IMR-90 (cell line): ENCODE measurements at regions not wholly inside any gene's neighbourhood (a gene's known extent, or its start where the extent isn't known, plus 50 kb on each side); places are given as distances from the start of the nearest gene placed in this dataset.

Source experiments
- ATAC-seq: fragments of 200-7000 bp; cut with Tn5 transposase; 2 replicates; pipeline ENCODE4 v1.9.1; 2020; ENCODE audit warnings: low read depth, mild to moderate bottlenecking, moderate library complexity
- BruUV-seq: library from RNA; stranded (reverse); fragments of 400-500 nt; replicated peaks from 2 replicates; lab custom pipeline; 2021; lab: Mats Ljungman, UMichigan
- CTCF ChIA-PET: fragments of 300-600 bp; formaldehyde crosslinking; extraction: SDS; loops from one replicate; lab custom pipeline; 2021; ENCODE audit warnings: antibody characterized with exemption; lab: Yijun Ruan, JAX
- POLR2A ChIA-PET: fragments of 300-600 bp; sonication (Branson Sonifier 250); formaldehyde crosslinking; loops from one replicate; lab custom pipeline; 2022; ENCODE audit warnings: antibody characterized with exemption; ENCODE audit not compliant: unreplicated experiment; lab: Charles Lee
- DNase-seq: peaks from one replicate; pipeline ENCODE4 v3.0.0; 2013
- H2AFZ ChIP-seq: replicated peaks from 2 replicates; pipeline ENCODE3; 2013; ENCODE audit warnings: low read length, mild to moderate bottlenecking; ENCODE audit not compliant: poor library complexity
- H2AK5ac ChIP-seq: 2 replicates; pipeline ENCODE4 v1.6.1; 2013; ENCODE audit warnings: low read depth, low read length, inconsistent platforms
- H2AK9ac ChIP-seq: replicated peaks from 2 replicates; pipeline ENCODE3; 2013; ENCODE audit warnings: mild to moderate bottlenecking, low read depth, low read length, moderate library complexity; ENCODE audit not compliant: poor library complexity
- H2BK120ac ChIP-seq: 2 replicates; pipeline ENCODE4 v1.6.1; 2013; ENCODE audit warnings: low read depth, low read length, inconsistent platforms
- H2BK15ac ChIP-seq: 3 replicates; pipeline ENCODE4 v1.6.1; 2013; ENCODE audit warnings: low read depth, low read length, inconsistent platforms
- H2BK20ac ChIP-seq: 2 replicates; pipeline ENCODE4 v1.6.1; 2013; ENCODE audit warnings: low read depth, mild to moderate bottlenecking, inconsistent platforms, low read length, moderate library complexity
- H2BK5ac ChIP-seq: 2 replicates; pipeline ENCODE4 v1.6.1; 2013; ENCODE audit warnings: mild to moderate bottlenecking, low read depth, low read length, inconsistent platforms; ENCODE audit not compliant: poor library complexity, severe bottlenecking
- H3K14ac ChIP-seq: replicated peaks from 2 replicates; pipeline ENCODE4 v1.6.1; 2013; ENCODE audit warnings: low read depth, low read length, inconsistent platforms
- H3K18ac ChIP-seq: 2 replicates; pipeline ENCODE4 v1.6.1; 2013; ENCODE audit warnings: low read depth, low read length, control low read depth
- H3K23ac ChIP-seq: 2 replicates; pipeline ENCODE4 v1.6.1; 2013; ENCODE audit warnings: low read depth, low read length, inconsistent platforms
- H3K27ac ChIP-seq: 2 replicates; pipeline ENCODE4 v1.5.1; 2013; ENCODE audit warnings: mild to moderate bottlenecking, control low read depth, low read length; ENCODE audit not compliant: insufficient read depth
- H3K27me3 ChIP-seq: 2 replicates; pipeline ENCODE4 v1.6.1; 2013; ENCODE audit warnings: low read length; ENCODE audit not compliant: control insufficient read depth, insufficient read depth
- H3K36me3 ChIP-seq: 2 replicates; pipeline ENCODE4 v1.6.1; 2013; ENCODE audit warnings: low read length, mixed read lengths; ENCODE audit not compliant: control insufficient read depth, insufficient read depth
- H3K4ac ChIP-seq: 2 replicates; pipeline ENCODE4 v1.6.1; 2013; ENCODE audit warnings: low read depth, low read length, inconsistent platforms
- H3K4me1 ChIP-seq: 2 replicates; pipeline ENCODE4 v1.6.1; 2013; ENCODE audit warnings: low read length, mixed read lengths; ENCODE audit not compliant: control insufficient read depth, insufficient read depth
- H3K4me2 ChIP-seq: 2 replicates; pipeline ENCODE4 v1.6.1; 2013; ENCODE audit warnings: low read depth, mild to moderate bottlenecking, control low read depth, low read length, moderate library complexity
- H3K4me3 ChIP-seq: 2 replicates; pipeline ENCODE4 v1.5.1; 2013; ENCODE audit warnings: low read depth, mild to moderate bottlenecking, control low read depth, low read length, moderate library complexity; ENCODE audit not compliant: insufficient read depth
- H3K56ac ChIP-seq: 2 replicates; pipeline ENCODE4 v1.6.1; 2013; ENCODE audit warnings: low read length, inconsistent platforms; ENCODE audit not compliant: insufficient read depth; ENCODE audit errors: extremely low read depth
- H3K79me1 ChIP-seq, 2 experiments: 2 replicates each; pipeline ENCODE4 v1.6.1; 2013; ENCODE audit warnings: low read length in 2 of 2, inconsistent platforms in 1 of 2, low read depth in 1 of 2
- H3K9ac ChIP-seq: 2 replicates; pipeline ENCODE4 v1.6.1; 2013; ENCODE audit warnings: low read depth, low read length, control low read depth
- H3K9me1 ChIP-seq: 2 replicates; pipeline ENCODE4 v1.6.1; 2013; ENCODE audit warnings: low read length, inconsistent platforms; ENCODE audit not compliant: insufficient read depth
- H3K9me3 ChIP-seq: 2 replicates; pipeline ENCODE4 v1.6.1; 2013; ENCODE audit warnings: low read length; ENCODE audit not compliant: control insufficient read depth, insufficient read depth
- H4K20me1 ChIP-seq: 2 replicates; pipeline ENCODE4 v1.6.1; 2013; ENCODE audit warnings: low read length, inconsistent platforms; ENCODE audit not compliant: insufficient read depth
- H4K5ac ChIP-seq: 2 replicates; pipeline ENCODE4 v1.6.1; 2013; ENCODE audit warnings: mild to moderate bottlenecking, low read depth, low read length, control low read depth
- H4K8ac ChIP-seq, 2 experiments: 2 replicates each; pipeline ENCODE4 v1.6.1; 2013; ENCODE audit warnings: low read depth in 2 of 2, low read length in 2 of 2, control low read depth in 1 of 2, inconsistent platforms in 1 of 2
- H4K91ac ChIP-seq: 2 replicates; pipeline ENCODE4 v1.6.1; 2013; ENCODE audit warnings: low read depth, low read length, inconsistent platforms; ENCODE audit not compliant: insufficient read depth
- BHLHE40 ChIP-seq: fragments of 150-350 bp; IDR thresholded peaks from 2 replicates; pipeline ENCODE4 v1.6.1; 2016; ENCODE audit warnings: mild to moderate bottlenecking, low read depth, low read length
- CEBPB ChIP-seq: IDR thresholded peaks from 2 replicates; pipeline ENCODE4 v1.6.1; 2012; ENCODE audit warnings: low read depth, low read length, improper control_type of control experiment
- CHD1 ChIP-seq: IDR thresholded peaks from 2 replicates; pipeline ENCODE4 v1.6.1; 2012; ENCODE audit warnings: low read depth, low read length, improper control_type of control experiment
- ELK1 ChIP-seq: fragments of 150-350 bp; IDR thresholded peaks from 2 replicates; pipeline ENCODE4 v1.6.1; 2016; ENCODE audit warnings: low read depth, mild to moderate bottlenecking, low read length, moderate library complexity, borderline replicate concordance
- FOS ChIP-seq: fragments of 150-350 bp; IDR thresholded peaks from 2 replicates; pipeline ENCODE4 v1.6.1; 2016; ENCODE audit warnings: low read depth, low read length
- MAFK ChIP-seq: IDR thresholded peaks from 2 replicates; pipeline ENCODE4 v1.6.1; 2012; ENCODE audit warnings: low read depth, low read length, improper control_type of control experiment
- MAZ ChIP-seq: IDR thresholded peaks from 2 replicates; pipeline ENCODE4 v1.6.1; 2012; ENCODE audit warnings: low read depth, mild to moderate bottlenecking, low read length, improper control_type of control experiment, moderate library complexity, borderline replicate concordance
- MXI1 ChIP-seq: IDR thresholded peaks from 2 replicates; pipeline ENCODE4 v1.6.1; 2012; ENCODE audit warnings: low read depth, mild to moderate bottlenecking, low read length, moderate library complexity, borderline replicate concordance
- NFE2L2 ChIP-seq: fragments of 150-350 bp; IDR thresholded peaks from 2 replicates; pipeline ENCODE4 v1.6.1; 2016; ENCODE audit warnings: low read depth, mild to moderate bottlenecking, low read length
- POLR2A ChIP-seq: IDR thresholded peaks from 2 replicates; pipeline ENCODE4 v1.6.1; 2012; ENCODE audit warnings: mild to moderate bottlenecking, low read depth, low read length
- RAD21 ChIP-seq: IDR thresholded peaks from 2 replicates; pipeline ENCODE4 v1.6.1; 2012; ENCODE audit warnings: low read length, improper control_type of control experiment
- RCOR1 ChIP-seq: IDR thresholded peaks from 2 replicates; pipeline ENCODE4 v1.6.1; 2012; ENCODE audit warnings: mild to moderate bottlenecking, low read length, improper control_type of control experiment; ENCODE audit not compliant: insufficient replicate concordance
- RFX5 ChIP-seq: IDR thresholded peaks from 2 replicates; pipeline ENCODE4 v1.8.0; 2012; ENCODE audit warnings: low read depth, mild to moderate bottlenecking, low read length, moderate library complexity
- SMC3 ChIP-seq: fragments of 150-350 bp; IDR thresholded peaks from 2 replicates; pipeline ENCODE4 v1.6.1; 2016; ENCODE audit warnings: low read depth, mild to moderate bottlenecking, antibody characterized with exemption, low read length, moderate library complexity
- USF2 ChIP-seq: fragments of 150-350 bp; IDR thresholded peaks from 2 replicates; pipeline ENCODE4 v1.6.1; 2017; ENCODE audit warnings: mild to moderate bottlenecking, antibody characterized with exemption, low read length, low read depth
- whole genome bisulfite sequencing, 2 experiments: methylation state at CpG; one replicate each; pipeline versions ENCODE4 v1.1.5 to v1.1.7; 2013; ENCODE audit warnings: missing lambda C conversion rate in 2 of 2; ENCODE audit not compliant: insufficient read length in 1 of 2; ENCODE audit errors: extremely low coverage in 2 of 2; 5-methylcytosine and 5-hydroxymethylcytosine counted together
- dilution Hi-C: fragments of 300-500 bp; cut with HindIII; formaldehyde crosslinking; loops from one replicate; pipeline ENCODE4 v1.14.3; 2018; ENCODE audit warnings: low sequenced_read_pairs; ENCODE audit not compliant: unreplicated experiment
- in situ Hi-C: fragments of 300-500 bp; cut with MboI; formaldehyde crosslinking; loops from 3 replicates; pipeline ENCODE4 v1.14.3; 2019; ENCODE audit warnings: low sequenced_read_pairs, inconsistent platforms, mixed read lengths
- intact Hi-C: fragments of 100-400 bp; cut with micrococcal nuclease; formaldehyde crosslinking; loops from 2 replicates; pipeline ENCODE4 v1.10.0; 2022
- TF ChIP-seq, protein P1 (sequence below): conservative IDR thresholded peaks from 2 replicates; pipeline ENCODE4 v1.5.1; 2012; ENCODE audit warnings: mild to moderate bottlenecking, low read depth, low read length, improper control_type of control experiment

DNA sequence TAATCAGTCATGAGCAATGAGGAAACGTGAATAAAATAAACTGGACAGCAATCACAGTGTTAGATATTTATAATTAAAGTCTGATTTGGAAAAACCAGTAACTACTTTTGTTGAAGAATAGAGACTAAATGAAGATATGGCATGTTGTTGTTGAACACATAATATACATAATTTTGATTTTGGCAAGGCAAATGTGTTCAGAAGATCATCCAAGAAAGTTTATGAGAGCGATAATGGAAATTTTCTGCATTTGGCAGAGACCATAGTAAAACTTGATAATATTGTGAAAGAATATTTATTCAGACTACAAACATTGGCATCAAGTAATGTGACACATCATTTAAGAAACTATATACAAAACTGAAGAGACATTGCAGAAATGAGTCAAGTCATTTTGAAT, 620.7 kb downstream of the TMA16 start:
- TF ChIP-seq, protein P1, sequence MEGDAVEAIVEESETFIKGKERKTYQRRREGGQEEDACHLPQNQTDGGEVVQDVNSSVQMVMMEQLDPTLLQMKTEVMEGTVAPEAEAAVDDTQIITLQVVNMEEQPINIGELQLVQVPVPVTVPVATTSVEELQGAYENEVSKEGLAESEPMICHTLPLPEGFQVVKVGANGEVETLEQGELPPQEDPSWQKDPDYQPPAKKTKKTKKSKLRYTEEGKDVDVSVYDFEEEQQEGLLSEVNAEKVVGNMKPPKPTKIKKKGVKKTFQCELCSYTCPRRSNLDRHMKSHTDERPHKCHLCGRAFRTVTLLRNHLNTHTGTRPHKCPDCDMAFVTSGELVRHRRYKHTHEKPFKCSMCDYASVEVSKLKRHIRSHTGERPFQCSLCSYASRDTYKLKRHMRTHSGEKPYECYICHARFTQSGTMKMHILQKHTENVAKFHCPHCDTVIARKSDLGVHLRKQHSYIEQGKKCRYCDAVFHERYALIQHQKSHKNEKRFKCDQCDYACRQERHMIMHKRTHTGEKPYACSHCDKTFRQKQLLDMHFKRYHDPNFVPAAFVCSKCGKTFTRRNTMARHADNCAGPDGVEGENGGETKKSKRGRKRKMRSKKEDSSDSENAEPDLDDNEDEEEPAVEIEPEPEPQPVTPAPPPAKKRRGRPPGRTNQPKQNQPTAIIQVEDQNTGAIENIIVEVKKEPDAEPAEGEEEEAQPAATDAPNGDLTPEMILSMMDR: no peak
- TF ChIP-seq MAFK: no peak
- TF ChIP-seq FOS: no peak
- TF ChIP-seq USF2: no peak
- TF ChIP-seq CEBPB: no peak
- TF ChIP-seq RCOR1: no peak
- TF ChIP-seq MXI1: no peak
- no peak for TF ChIP-seq MAZ
- TF ChIP-seq SMC3: no peak
- TF ChIP-seq POLR2A: no peak
- no peak for TF ChIP-seq CHD1
- TF ChIP-seq BHLHE40: no peak
- no peak for TF ChIP-seq ELK1
- no peak for TF ChIP-seq RFX5
- no peak for TF ChIP-seq RAD21
- no peak for TF ChIP-seq NFE2L2
- DNase-seq (no peak), ATAC-seq (no peak)
- no peaks in the 10 kb centered on the region for H4K20me1 ChIP-seq
- H3K4me3 ChIP-seq: no peak overlapping the region
- WGBS, 2 experiments: no CpG with 5 or more reads among the region's 2 CpGs
- ChIA-PET CTCF (no interaction called here), POLR2A (no interaction called here)
- H3K27ac ChIP-seq: no peak overlapping the region
- H2BK120ac ChIP-seq: no peak overlapping the region
- no peak overlapping the region for H2AFZ ChIP-seq
- H4K8ac ChIP-seq: no peak overlapping the region
- H3K14ac ChIP-seq: no peak overlapping the region
- in situ Hi-C loops (no loop called here), dilution Hi-C loops (no loop called here), intact Hi-C loops (no loop called here)
- no peak overlapping the region for H3K4me2 ChIP-seq
- no peaks in the 10 kb centered on the region for H3K36me3 ChIP-seq
- H3K4me1 ChIP-seq: no peaks in the 10 kb centered on the region
- no peak overlapping the region for H3K4ac ChIP-seq
- H4K91ac ChIP-seq: no peak overlapping the region
- no peak overlapping the region for H2BK15ac ChIP-seq
- H2AK5ac ChIP-seq: no peak overlapping the region
- H2BK20ac ChIP-seq: no peak overlapping the region
- H4K5ac ChIP-seq: no peak overlapping the region
- H3K79me1 ChIP-seq: no peaks in the 10 kb centered on the region
- H3K18ac ChIP-seq: no peak overlapping the region
- H3K23ac ChIP-seq: no peak overlapping the region
- H3K9ac ChIP-seq: no peak overlapping the region
- H3K9me1 ChIP-seq: no peaks in the 10 kb centered on the region
- H3K56ac ChIP-seq: no peak overlapping the region
- no TSS peak for BruUV-seq
- H3K9me3 ChIP-seq: no peaks in the 10 kb centered on the region
- H2AK9ac ChIP-seq: no peak overlapping the region
- H2BK5ac ChIP-seq: no peak overlapping the region
- H3K27me3 ChIP-seq: no peaks in the 10 kb centered on the region
